LNCAP (cell line): ENCODE measurements at regions not wholly inside any gene's neighbourhood (a gene's known extent, or its start where the extent isn't known, plus 50 kb on each side); places are given as distances from the start of the nearest gene placed in this dataset.

Experiments
- CTCF ChIP-seq: fragments of 450-650 bp; IDR thresholded peaks from 2 replicates; pipeline ENCODE4 v1.5.1; 2017; ENCODE audit warnings: mild to moderate bottlenecking

- no peak for TF ChIP-seq CTCF
Observed at GRCh38 chr6:33915134-33915533, 111.3 kb upstream of the MLN start.

- TF ChIP-seq CTCF = no peak
Observed at GRCh38 chr6:33914645-33915044, 110.8 kb upstream of the MLN start.

- TF ChIP-seq CTCF = no peak
Observed at GRCh38 chr6:33912195-33912594, 108.4 kb upstream of the MLN start.

GRCh38 chr6:33911488-33911887 lies 107.7 kb upstream of the MLN start:
- TF ChIP-seq CTCF = no peak

- no peak for TF ChIP-seq CTCF
Observed at GRCh38 chr6:33910594-33910993, 106.8 kb upstream of the MLN start.

GRCh38 chr6:33909737-33910136 lies 105.9 kb upstream of the MLN start:
- TF ChIP-seq CTCF = no peak

GRCh38 chr6:33908025-33908424 lies 104.2 kb upstream of the MLN start:
- no peak for TF ChIP-seq CTCF

GRCh38 chr6:33907227-33907626 lies 103.4 kb upstream of the MLN start:
- TF ChIP-seq CTCF = no peak
